Activated CD4-positive, alpha-beta T cell treated with anti-CD3 and anti-CD28 coated beads, Interleukin-2, amount 10 ng/mL, durations not matched to agents 24 days and 14 days (primary cell): ENCODE measurements at regions not wholly inside any gene's neighbourhood (a gene's known extent, or its start where the extent isn't known, plus 50 kb on each side); places are given as distances from the start of the nearest gene placed in this dataset.

Experiments
- DNase-seq: peaks from one replicate; pipeline ENCODE4 v3.0.0; 2022
- H3K27ac Mint-ChIP-seq: one replicate; pipeline ENCODE4 v1.8.0; 2022; ENCODE audit warnings: mild to moderate bottlenecking, mixed read lengths
- H3K27me3 Mint-ChIP-seq: one replicate; pipeline ENCODE4 v1.8.0; 2022; ENCODE audit warnings: mixed read lengths
- H3K36me3 Mint-ChIP-seq: one replicate; pipeline ENCODE4 v1.8.0; 2022; ENCODE audit warnings: low read depth, mild to moderate bottlenecking, mixed read lengths
- H3K4me1 Mint-ChIP-seq: one replicate; pipeline ENCODE4 v1.8.0; 2021; ENCODE audit warnings: mixed read lengths
- H3K4me3 Mint-ChIP-seq: one replicate; pipeline ENCODE4 v1.8.0; 2022; ENCODE audit warnings: mild to moderate bottlenecking, moderate library complexity, mixed read lengths
- H3K9me3 Mint-ChIP-seq: one replicate; pipeline ENCODE4 v1.8.0; 2021; ENCODE audit warnings: mixed read lengths
- intact Hi-C: fragments of 100-400 bp; cut with micrococcal nuclease; formaldehyde crosslinking; loops from one replicate; pipeline ENCODE4 v1.15.1; 2023

GRCh38 chr2:8078705-8079104 lies 603.2 kb upstream of the ID2 start:
- intact Hi-C loops = no loop called here
- H3K4me3 Mint-ChIP-seq = no peak overlapping the region
- DNase-seq = no peak
- H3K36me3 Mint-ChIP-seq = peaks cover 17% of the 10 kb centered on the region
- H3K9me3 Mint-ChIP-seq = peaks cover 29% of the 10 kb centered on the region
- no peak overlapping the region for H3K27ac Mint-ChIP-seq
- H3K27me3 Mint-ChIP-seq = no peaks in the 10 kb centered on the region
- peaks cover 20% of the 10 kb centered on the region for H3K4me1 Mint-ChIP-seq

GRCh38 chr2:8080063-8080462 lies 601.8 kb upstream of the ID2 start:
- intact Hi-C loops = no loop called here
- no peak for DNase-seq
- Mint-ChIP-seq H3K27me3 (no peaks in the 10 kb centered on the region), H3K36me3 (peaks cover 15% of the 10 kb centered on the region), H3K4me3 (no peak overlapping the region), H3K4me1 (peaks cover 18% of the 10 kb centered on the region), H3K27ac (no peak overlapping the region), H3K9me3 (peaks cover 25% of the 10 kb centered on the region)

- Mint-ChIP-seq H3K27ac (no peak overlapping the region), H3K9me3 (peaks cover 25% of the 10 kb centered on the region), H3K27me3 (no peaks in the 10 kb centered on the region), H3K4me3 (no peak overlapping the region), H3K36me3 (peaks cover 15% of the 10 kb centered on the region), H3K4me1 (peaks cover 13% of the 10 kb centered on the region)
- no peak for DNase-seq
- intact Hi-C loops = no loop called here
Observed at GRCh38 chr2:8081130-8081529, 600.7 kb upstream of the ID2 start.

GRCh38 chr2:8082840-8083239 lies 599.0 kb upstream of the ID2 start:
- no peak overlapping the region for H3K27ac Mint-ChIP-seq

GRCh38 chr2:8086357-8086756 lies 595.5 kb upstream of the ID2 start:
- intact Hi-C loops = no loop called here
- H3K4me1 Mint-ChIP-seq = no peaks in the 10 kb centered on the region
- H3K4me3 Mint-ChIP-seq = no peak overlapping the region
- H3K9me3 Mint-ChIP-seq = peaks cover 7% of the 10 kb centered on the region
- H3K27me3 Mint-ChIP-seq = no peaks in the 10 kb centered on the region
- DNase-seq = no peak
- no peak overlapping the region for H3K27ac Mint-ChIP-seq
- H3K36me3 Mint-ChIP-seq = no peaks in the 10 kb centered on the region

More at GRCh38 chr2:8082840-8083239, 599.0 kb upstream of the ID2 start:
- peaks cover 3% of the 10 kb centered on the region for H3K4me1 Mint-ChIP-seq
- no peaks in the 10 kb centered on the region for H3K27me3 Mint-ChIP-seq
- intact Hi-C loops = no loop called here
- H3K36me3 Mint-ChIP-seq = peaks cover 5% of the 10 kb centered on the region
- H3K4me3 Mint-ChIP-seq = no peak overlapping the region
- peaks cover 15% of the 10 kb centered on the region for H3K9me3 Mint-ChIP-seq
- no peak for DNase-seq

GRCh38 chr2:8086796-8087479 lies 594.9 kb upstream of the ID2 start:
- DNase-seq = no peak
- no peaks in the 10 kb centered on the region for H3K36me3 Mint-ChIP-seq
- H3K4me1 Mint-ChIP-seq = no peaks in the 10 kb centered on the region
- intact Hi-C loops = no loop called here
- no peak overlapping the region for H3K4me3 Mint-ChIP-seq
- no peak overlapping the region for H3K27ac Mint-ChIP-seq
- no peaks in the 10 kb centered on the region for H3K27me3 Mint-ChIP-seq
- H3K9me3 Mint-ChIP-seq = peaks cover 7% of the 10 kb centered on the region

GRCh38 chr2:8087480-8087840 lies 594.4 kb upstream of the ID2 start:
- no peak overlapping the region for H3K4me3 Mint-ChIP-seq
- no peak for DNase-seq
- no peaks in the 10 kb centered on the region for H3K4me1 Mint-ChIP-seq
- H3K9me3 Mint-ChIP-seq = peaks cover 5% of the 10 kb centered on the region
- intact Hi-C loops = no loop called here
- no peaks in the 10 kb centered on the region for H3K27me3 Mint-ChIP-seq
- no peak overlapping the region for H3K27ac Mint-ChIP-seq
- H3K36me3 Mint-ChIP-seq = no peaks in the 10 kb centered on the region

- H3K27ac Mint-ChIP-seq = no peak overlapping the region
- no peaks in the 10 kb centered on the region for H3K9me3 Mint-ChIP-seq
- no peak for DNase-seq
- no peaks in the 10 kb centered on the region for H3K27me3 Mint-ChIP-seq
- no peak overlapping the region for H3K4me3 Mint-ChIP-seq
- intact Hi-C loops = no loop called here
- no peaks in the 10 kb centered on the region for H3K4me1 Mint-ChIP-seq
- H3K36me3 Mint-ChIP-seq = no peaks in the 10 kb centered on the region
Observed at GRCh38 chr2:8088810-8089209, 593.0 kb upstream of the ID2 start.

GRCh38 chr2:8089596-8089995 lies 592.3 kb upstream of the ID2 start:
- no peak overlapping the region for H3K4me3 Mint-ChIP-seq

GRCh38 chr2:8090748-8091700 lies 590.8 kb upstream of the ID2 start:
- H3K27ac Mint-ChIP-seq = peak overlapping the region; percentile 30
- peak; percentile 73 for DNase-seq
- intact Hi-C loops = loop anchor here (5.0 kb wide), 1 partner anchor 39 kb away; no protein-coding TSS in a partner anchor
- peaks cover under 1% of the 10 kb centered on the region for H3K9me3 Mint-ChIP-seq
- H3K4me1 Mint-ChIP-seq = no peaks in the 10 kb centered on the region
- no peak overlapping the region for H3K4me3 Mint-ChIP-seq
- no peaks in the 10 kb centered on the region for H3K27me3 Mint-ChIP-seq
- H3K36me3 Mint-ChIP-seq = no peaks in the 10 kb centered on the region

More at GRCh38 chr2:8089596-8089995, 592.3 kb upstream of the ID2 start:
- no peak overlapping the region for H3K27ac Mint-ChIP-seq
- DNase-seq = no peak
- no peaks in the 10 kb centered on the region for H3K27me3 Mint-ChIP-seq
- intact Hi-C loops = no loop called here
- no peaks in the 10 kb centered on the region for H3K9me3 Mint-ChIP-seq
- H3K4me1 Mint-ChIP-seq = no peaks in the 10 kb centered on the region
- no peaks in the 10 kb centered on the region for H3K36me3 Mint-ChIP-seq

GRCh38 chr2:8094526-8094925 lies 587.3 kb upstream of the ID2 start:
- Mint-ChIP-seq H3K36me3 (no peaks in the 10 kb centered on the region), H3K4me1 (no peaks in the 10 kb centered on the region), H3K27ac (no peak overlapping the region), H3K4me3 (no peak overlapping the region), H3K9me3 (peaks cover 12% of the 10 kb centered on the region), H3K27me3 (no peaks in the 10 kb centered on the region)
- intact Hi-C loops = loop anchor here (5.0 kb wide), 1 partner anchor 42 kb away; no protein-coding TSS in a partner anchor
- no peak for DNase-seq

GRCh38 chr2:8095978-8096377 lies 585.9 kb upstream of the ID2 start:
- intact Hi-C loops = no loop called here
- H3K27me3 Mint-ChIP-seq = no peaks in the 10 kb centered on the region
- no peaks in the 10 kb centered on the region for H3K36me3 Mint-ChIP-seq
- peak overlapping the region; percentile 17 for H3K27ac Mint-ChIP-seq
- no peaks in the 10 kb centered on the region for H3K4me1 Mint-ChIP-seq
- peaks cover 16% of the 10 kb centered on the region for H3K9me3 Mint-ChIP-seq
- no peak for DNase-seq
- no peak overlapping the region for H3K4me3 Mint-ChIP-seq

GRCh38 chr2:8096484-8096883 lies 585.4 kb upstream of the ID2 start:
- no peaks in the 10 kb centered on the region for H3K4me1 Mint-ChIP-seq
- intact Hi-C loops = no loop called here
- H3K9me3 Mint-ChIP-seq = peaks cover 16% of the 10 kb centered on the region
- peak overlapping the region; percentile 17 for H3K27ac Mint-ChIP-seq
- no peaks in the 10 kb centered on the region for H3K36me3 Mint-ChIP-seq
- H3K27me3 Mint-ChIP-seq = no peaks in the 10 kb centered on the region
- H3K4me3 Mint-ChIP-seq = no peak overlapping the region
- no peak for DNase-seq
